NCI-H187 treated with DMSO at 0.1 percent for 48 hours (cell line): ENCODE measurements at regions not wholly inside any gene's neighbourhood (a gene's known extent, or its start where the extent isn't known, plus 50 kb on each side); places are given as distances from the start of the nearest gene placed in this dataset.
"Not testable (repeated sequence)": the region's sequence is repeated elsewhere in the genome, so short reads cannot be mapped to it uniquely, and the experiment has no call there.

Experiments
- DNase-seq: peaks from one replicate; lab custom pipeline; 2025; lab: John Stamatoyannopoulos, UW

- DNase-seq: no peak
Measured at GRCh38 chr14:105857826-105858675, 331.7 kb downstream of the TMEM121 start.

- no peak for DNase-seq
Measured at GRCh38 chr14:105858676-105859025, 332.3 kb downstream of the TMEM121 start.

GRCh38 chr14:105859073-105859716 lies 332.8 kb downstream of the TMEM121 start:
- not testable (repeated sequence) for DNase-seq

GRCh38 chr14:105859717-105860614 lies 333.6 kb downstream of the TMEM121 start:
- DNase-seq: no peak

GRCh38 chr14:105860615-105861580 lies 334.5 kb downstream of the TMEM121 start:
- no peak for DNase-seq

- no peak for DNase-seq
Measured at GRCh38 chr14:105861985-105862465, 335.6 kb downstream of the TMEM121 start.

GRCh38 chr14:105862581-105863239 lies 336.3 kb downstream of the TMEM121 start:
- DNase-seq: no peak

GRCh38 chr14:105863296-105864108 lies 337.1 kb downstream of the TMEM121 start:
- DNase-seq: no peak

GRCh38 chr14:105864116-105864515 lies 337.7 kb downstream of the TMEM121 start:
- DNase-seq: no peak

GRCh38 chr14:105864651-105865265 lies 338.4 kb downstream of the TMEM121 start:
- DNase-seq: no peak

GRCh38 chr14:105865266-105865903 lies 339.0 kb downstream of the TMEM121 start:
- no peak for DNase-seq

- DNase-seq: no peak
Measured at GRCh38 chr14:105865904-105866840, 339.8 kb downstream of the TMEM121 start.

- no peak for DNase-seq
Measured at GRCh38 chr14:105866841-105867321, 340.5 kb downstream of the TMEM121 start.

- DNase-seq: no peak
Measured at GRCh38 chr14:105867961-105868599, 341.7 kb downstream of the TMEM121 start.

GRCh38 chr14:105871590-105871989 lies 345.2 kb downstream of the TMEM121 start:
- DNase-seq: no peak

GRCh38 chr14:105873870-105874512 lies 347.6 kb downstream of the TMEM121 start:
- DNase-seq: no peak
